Activated CD8-positive, alpha-beta memory T cell treated with anti-CD3 and anti-CD28 coated beads, Interleukin-2, amount 10 ng/mL, durations not matched to agents 7 days and 5 days (primary cell): ENCODE measurements at regions not wholly inside any gene's neighbourhood (a gene's known extent, or its start where the extent isn't known, plus 50 kb on each side); places are given as distances from the start of the nearest gene placed in this dataset.
"Not testable (repeated sequence)": the region's sequence is repeated elsewhere in the genome, so short reads cannot be mapped to it uniquely, and the experiment has no call there.

Experiments used
- ATAC-seq: fragments of 150-1000 bp; cut with Tn5 transposase; one replicate; pipeline ENCODE4 v1.10.0; 2021; ENCODE audit warnings: moderate library complexity
- CTCF ChIA-PET: fragments of 350-600 bp; sonication (Branson Sonifier 250); formaldehyde crosslinking; loops from one replicate; lab custom pipeline; 2021; ENCODE audit warnings: antibody characterized with exemption; lab: Charles Lee
- DNase-seq: peaks from one replicate; pipeline ENCODE4 v3.0.0-alpha.2; 2020
- H3K27ac Mint-ChIP-seq: one replicate; pipeline ENCODE4 v1.8.0; 2021; ENCODE audit warnings: mild to moderate bottlenecking, mixed read lengths
- H3K27me3 Mint-ChIP-seq: one replicate; pipeline ENCODE4 v1.8.0; 2021; ENCODE audit warnings: mixed read lengths
- H3K36me3 Mint-ChIP-seq: one replicate; pipeline ENCODE4 v1.8.0; 2021; ENCODE audit warnings: mild to moderate bottlenecking, mixed read lengths
- H3K4me1 Mint-ChIP-seq: one replicate; pipeline ENCODE4 v1.8.0; 2021; ENCODE audit warnings: mixed read lengths
- H3K4me3 Mint-ChIP-seq: one replicate; pipeline ENCODE4 v1.8.0; 2021; ENCODE audit warnings: mild to moderate bottlenecking, moderate library complexity, mixed read lengths
- H3K9me3 Mint-ChIP-seq: one replicate; pipeline ENCODE4 v1.8.0; 2022; ENCODE audit warnings: low read depth, mixed read lengths

GRCh38 chr21:15119486-15119885, 54.7 kb upstream of the NRIP1 start:
- CTCF ChIA-PET: no interaction called here
- no peak overlapping the region for H3K4me3 Mint-ChIP-seq
- ATAC-seq (no peak), DNase-seq (no peak)
- no peaks in the 10 kb centered on the region for H3K9me3 Mint-ChIP-seq
- H3K36me3 Mint-ChIP-seq: no peaks in the 10 kb centered on the region
- peaks cover 18% of the 10 kb centered on the region for H3K27me3 Mint-ChIP-seq
- no peaks in the 10 kb centered on the region for H3K4me1 Mint-ChIP-seq
- H3K27ac Mint-ChIP-seq: no peak overlapping the region

GRCh38 chr21:15121097-15121654, 56.4 kb upstream of the NRIP1 start:
- H3K36me3 Mint-ChIP-seq: no peaks in the 10 kb centered on the region
- DNase-seq (no peak), ATAC-seq (no peak)
- H3K27ac Mint-ChIP-seq: no peak overlapping the region
- CTCF ChIA-PET: no interaction called here
- H3K4me3 Mint-ChIP-seq: no peak overlapping the region
- no peaks in the 10 kb centered on the region for H3K4me1 Mint-ChIP-seq
- H3K9me3 Mint-ChIP-seq: no peaks in the 10 kb centered on the region
- H3K27me3 Mint-ChIP-seq: peaks cover 21% of the 10 kb centered on the region

GRCh38 chr21:15121655-15122120, 56.9 kb upstream of the NRIP1 start:
- H3K4me1 Mint-ChIP-seq: no peaks in the 10 kb centered on the region
- ATAC-seq (no peak), DNase-seq (no peak)
- no peak overlapping the region for H3K27ac Mint-ChIP-seq
- peaks cover 21% of the 10 kb centered on the region for H3K27me3 Mint-ChIP-seq
- no peaks in the 10 kb centered on the region for H3K36me3 Mint-ChIP-seq
- H3K9me3 Mint-ChIP-seq: no peaks in the 10 kb centered on the region
- no peak overlapping the region for H3K4me3 Mint-ChIP-seq
- CTCF ChIA-PET: no interaction called here

- H3K36me3 Mint-ChIP-seq: no peaks in the 10 kb centered on the region
- peaks cover 21% of the 10 kb centered on the region for H3K27me3 Mint-ChIP-seq
- ATAC-seq (no peak), DNase-seq (no peak)
- no peaks in the 10 kb centered on the region for H3K9me3 Mint-ChIP-seq
- no peak overlapping the region for H3K27ac Mint-ChIP-seq
- CTCF ChIA-PET: no interaction called here
- no peaks in the 10 kb centered on the region for H3K4me1 Mint-ChIP-seq
- no peak overlapping the region for H3K4me3 Mint-ChIP-seq
Observed at GRCh38 chr21:15122241-15122640, 57.4 kb upstream of the NRIP1 start.

- CTCF ChIA-PET: no interaction called here
- H3K27ac Mint-ChIP-seq: no peak overlapping the region
- no peak overlapping the region for H3K4me3 Mint-ChIP-seq
Observed at GRCh38 chr21:15124731-15125130, 59.9 kb upstream of the NRIP1 start.

GRCh38 chr21:15126948-15127347, 62.1 kb upstream of the NRIP1 start:
- Mint-ChIP-seq H3K4me1 (no peaks in the 10 kb centered on the region), H3K36me3 (no peaks in the 10 kb centered on the region), H3K27ac (no peak overlapping the region), H3K9me3 (no peaks in the 10 kb centered on the region), H3K4me3 (no peak overlapping the region), H3K27me3 (peaks cover 11% of the 10 kb centered on the region)
- no peak for ATAC-seq
- DNase-seq: no peak
- CTCF ChIA-PET: no interaction called here

More at GRCh38 chr21:15124731-15125130, 59.9 kb upstream of the NRIP1 start:
- Mint-ChIP-seq H3K27me3 (peaks cover 21% of the 10 kb centered on the region), H3K9me3 (no peaks in the 10 kb centered on the region), H3K36me3 (no peaks in the 10 kb centered on the region), H3K4me1 (no peaks in the 10 kb centered on the region)
- ATAC-seq (no peak), DNase-seq (no peak)

GRCh38 chr21:15127437-15127836, 62.6 kb upstream of the NRIP1 start:
- H3K4me3 Mint-ChIP-seq: no peak overlapping the region
- CTCF ChIA-PET: no interaction called here
- peaks cover 7% of the 10 kb centered on the region for H3K27me3 Mint-ChIP-seq
- H3K36me3 Mint-ChIP-seq: no peaks in the 10 kb centered on the region
- H3K4me1 Mint-ChIP-seq: no peaks in the 10 kb centered on the region
- DNase-seq (no peak), ATAC-seq (no peak)
- H3K27ac Mint-ChIP-seq: no peak overlapping the region
- no peaks in the 10 kb centered on the region for H3K9me3 Mint-ChIP-seq

- CTCF ChIA-PET: no interaction called here
- no peak overlapping the region for H3K4me3 Mint-ChIP-seq
- H3K36me3 Mint-ChIP-seq: no peaks in the 10 kb centered on the region
Observed at GRCh38 chr21:15128267-15128666, 63.5 kb upstream of the NRIP1 start.

GRCh38 chr21:15128714-15129113, 63.9 kb upstream of the NRIP1 start:
- CTCF ChIA-PET, H3K27me3 Mint-ChIP-seq, H3K4me1 Mint-ChIP-seq, ATAC-seq, H3K4me3 Mint-ChIP-seq, H3K36me3 Mint-ChIP-seq, H3K27ac Mint-ChIP-seq, H3K9me3 Mint-ChIP-seq, DNase-seq: not testable (repeated sequence)

More at GRCh38 chr21:15128267-15128666, 63.5 kb upstream of the NRIP1 start:
- Mint-ChIP-seq H3K27me3 (peaks cover 5% of the 10 kb centered on the region), H3K9me3 (no peaks in the 10 kb centered on the region), H3K4me1 (no peaks in the 10 kb centered on the region), H3K27ac (no peak overlapping the region)
- ATAC-seq (no peak), DNase-seq (no peak)

- H3K36me3 Mint-ChIP-seq: no peaks in the 10 kb centered on the region
- CTCF ChIA-PET: no interaction called here
- no peak overlapping the region for H3K27ac Mint-ChIP-seq
- H3K9me3 Mint-ChIP-seq: no peaks in the 10 kb centered on the region
- H3K27me3 Mint-ChIP-seq: peaks cover 2% of the 10 kb centered on the region
- ATAC-seq (no peak), DNase-seq (no peak)
- H3K4me1 Mint-ChIP-seq: no peaks in the 10 kb centered on the region
- no peak overlapping the region for H3K4me3 Mint-ChIP-seq
Observed at GRCh38 chr21:15130326-15130725, 65.5 kb upstream of the NRIP1 start.

GRCh38 chr21:15130751-15131150, 66.0 kb upstream of the NRIP1 start:
- Mint-ChIP-seq H3K4me3 (no peak overlapping the region), H3K27ac (no peak overlapping the region), H3K9me3 (no peaks in the 10 kb centered on the region), H3K27me3 (peaks cover 2% of the 10 kb centered on the region), H3K36me3 (no peaks in the 10 kb centered on the region), H3K4me1 (no peaks in the 10 kb centered on the region)
- DNase-seq (no peak), ATAC-seq (no peak)
- CTCF ChIA-PET: no interaction called here

GRCh38 chr21:15132781-15133180, 68.0 kb upstream of the NRIP1 start:
- ATAC-seq: no peak
- no peak for DNase-seq
- H3K36me3 Mint-ChIP-seq: no peaks in the 10 kb centered on the region
- no peaks in the 10 kb centered on the region for H3K4me1 Mint-ChIP-seq
- CTCF ChIA-PET: no interaction called here
- H3K27ac Mint-ChIP-seq: no peak overlapping the region
- H3K27me3 Mint-ChIP-seq: peaks cover 2% of the 10 kb centered on the region
- H3K9me3 Mint-ChIP-seq: no peaks in the 10 kb centered on the region
- H3K4me3 Mint-ChIP-seq: no peak overlapping the region

GRCh38 chr21:15134701-15135470, 70.1 kb upstream of the NRIP1 start:
- ATAC-seq: no peak
- Mint-ChIP-seq H3K9me3 (no peaks in the 10 kb centered on the region), H3K4me1 (no peaks in the 10 kb centered on the region), H3K4me3 (no peak overlapping the region), H3K27me3 (peaks cover 6% of the 10 kb centered on the region), H3K36me3 (no peaks in the 10 kb centered on the region), H3K27ac (no peak overlapping the region)
- no peak for DNase-seq
- CTCF ChIA-PET: no interaction called here

GRCh38 chr21:15135867-15136629, 71.2 kb upstream of the NRIP1 start:
- peaks cover 11% of the 10 kb centered on the region for H3K27me3 Mint-ChIP-seq
- no peak overlapping the region for H3K27ac Mint-ChIP-seq
- CTCF ChIA-PET: no interaction called here
- no peaks in the 10 kb centered on the region for H3K4me1 Mint-ChIP-seq
- no peak overlapping the region for H3K4me3 Mint-ChIP-seq
- no peaks in the 10 kb centered on the region for H3K9me3 Mint-ChIP-seq
- no peaks in the 10 kb centered on the region for H3K36me3 Mint-ChIP-seq
- ATAC-seq (no peak), DNase-seq (no peak)
